ENCODE measurements at regions not wholly inside any gene's neighbourhood (a gene's known extent, or its start where the extent isn't known, plus 50 kb on each side); places are given as distances from the start of the nearest gene placed in this dataset.
"Not testable (repeated sequence)": the region's sequence is repeated elsewhere in the genome, so short reads cannot be mapped to it uniquely, and the experiment has no call there.

- not testable (repeated sequence) for TF ChIP-seq CTCF (IDR thresholded peaks at IDR 0.05; ENCODE audit: low read length); EZH2 (IDR thresholded peaks at IDR 0.05; ENCODE audit: borderline replicate concordance, low read length)
Observed at GRCh38 chr9:107817595-107818502, 328.3 kb upstream of the KLF4 start.

All from OCI-LY1 (cell line).